ENCODE measurements at regions not wholly inside any gene's neighbourhood (a gene's known extent, or its start where the extent isn't known, plus 50 kb on each side); places are given as distances from the start of the nearest gene placed in this dataset.

DNA sequence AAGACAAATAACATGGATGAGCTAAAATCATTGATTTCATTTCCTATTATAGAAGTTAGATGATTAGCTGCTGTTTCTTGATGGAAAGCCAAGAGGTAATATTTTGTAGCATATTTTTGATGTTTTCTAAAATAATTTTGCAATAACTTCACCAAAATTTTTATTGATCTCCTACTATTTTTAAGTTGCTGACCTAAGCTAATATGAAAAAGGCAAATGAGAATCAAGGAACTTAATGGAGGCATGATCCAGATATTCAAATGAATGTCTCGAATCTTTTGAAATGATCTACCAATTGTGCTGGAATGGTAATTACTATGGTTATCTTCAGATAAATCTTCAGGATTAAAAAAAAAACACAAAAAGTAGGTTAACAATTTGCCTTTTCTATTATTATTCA is 1591.4 kb upstream of the PCDH7 start:
- TF ChIP-seq SUZ12 (IDR thresholded peaks at IDR 0.05; ENCODE audit: extremely low read depth, insufficient read depth, insufficient read length) = no peak
- TF ChIP-seq ZNF274 (IDR thresholded peaks at IDR 0.05; ENCODE audit: low read depth, low read length) = no peak
- no peak for TF ChIP-seq YY1 (IDR thresholded peaks at IDR 0.05; ENCODE audit: insufficient read depth, insufficient read length)

All from NT2/D1 (cell line).